ENCODE measurements at regions not wholly inside any gene's neighbourhood (a gene's known extent, or its start where the extent isn't known, plus 50 kb on each side); places are given as distances from the start of the nearest gene placed in this dataset.

- DNase-seq = no peak
- Histone ChIP-seq H3K27ac (no peak overlapping the region), H3K36me3 (no peaks in the 10 kb centered on the region), H3K4me3 (no peak overlapping the region), H3K9me3 (no peaks in the 10 kb centered on the region), H3K4me1 (no peaks in the 10 kb centered on the region), H3K27me3 (no peaks in the 10 kb centered on the region)
- TF ChIP-seq CTCF (IDR thresholded peaks at IDR 0.05) = no peak
- TF ChIP-seq POLR2A (IDR thresholded peaks at IDR 0.05) = no peak
- intact Hi-C loops (cut with DNase I; ENCODE audit: low total_unique reads) = no loop called here
Observed at GRCh38 chr3:135641761-135642160, 323.8 kb upstream of the PPP2R3A start.

GRCh38 chr3:135645541-135645940, 320.0 kb upstream of the PPP2R3A start:
- H3K27me3 ChIP-seq = no peaks in the 10 kb centered on the region
- no peaks in the 10 kb centered on the region for H3K9me3 ChIP-seq
- TF ChIP-seq CTCF (IDR thresholded peaks at IDR 0.05) (no peak), POLR2A (IDR thresholded peaks at IDR 0.05) (no peak)
- DNase-seq = no peak
- intact Hi-C loops (cut with DNase I; ENCODE audit: low total_unique reads) = no loop called here
- H3K4me1 ChIP-seq = no peaks in the 10 kb centered on the region
- no peaks in the 10 kb centered on the region for H3K36me3 ChIP-seq
- no peak overlapping the region for H3K4me3 ChIP-seq
- no peak overlapping the region for H3K27ac ChIP-seq

- no peak for DNase-seq
- Histone ChIP-seq H3K27me3 (no peaks in the 10 kb centered on the region), H3K27ac (no peak overlapping the region), H3K4me1 (no peaks in the 10 kb centered on the region), H3K36me3 (no peaks in the 10 kb centered on the region), H3K9me3 (no peaks in the 10 kb centered on the region), H3K4me3 (no peak overlapping the region)
- no peak for TF ChIP-seq CTCF (IDR thresholded peaks at IDR 0.05)
- TF ChIP-seq POLR2A (IDR thresholded peaks at IDR 0.05) = no peak
- intact Hi-C loops (cut with DNase I; ENCODE audit: low total_unique reads) = no loop called here
Observed at GRCh38 chr3:135646873-135647272, 318.7 kb upstream of the PPP2R3A start.

- intact Hi-C loops (cut with DNase I; ENCODE audit: low total_unique reads) = no loop called here
- H3K9me3 ChIP-seq = no peaks in the 10 kb centered on the region
- no peaks in the 10 kb centered on the region for H3K4me1 ChIP-seq
- no peaks in the 10 kb centered on the region for H3K27me3 ChIP-seq
- no peak for DNase-seq
- no peak overlapping the region for H3K27ac ChIP-seq
- H3K4me3 ChIP-seq = no peak overlapping the region
- TF ChIP-seq CTCF (IDR thresholded peaks at IDR 0.05) (no peak), POLR2A (IDR thresholded peaks at IDR 0.05) (no peak)
- no peaks in the 10 kb centered on the region for H3K36me3 ChIP-seq
Observed at GRCh38 chr3:135649361-135649760, 316.2 kb upstream of the PPP2R3A start.

- intact Hi-C loops (cut with DNase I; ENCODE audit: low total_unique reads) = no loop called here
- Histone ChIP-seq H3K27me3 (no peaks in the 10 kb centered on the region), H3K27ac (no peak overlapping the region), H3K36me3 (no peaks in the 10 kb centered on the region), H3K9me3 (no peaks in the 10 kb centered on the region), H3K4me1 (no peaks in the 10 kb centered on the region), H3K4me3 (no peak overlapping the region)
- DNase-seq = no peak
- TF ChIP-seq CTCF (IDR thresholded peaks at IDR 0.05) = no peak
- no peak for TF ChIP-seq POLR2A (IDR thresholded peaks at IDR 0.05)
Observed at GRCh38 chr3:135650309-135650708, 315.2 kb upstream of the PPP2R3A start.

All from uterus (tissue), 3 donors.